GM12801 (cell line): ENCODE measurements at regions not wholly inside any gene's neighbourhood (a gene's known extent, or its start where the extent isn't known, plus 50 kb on each side); places are given as distances from the start of the nearest gene placed in this dataset.

Experiments
- CTCF ChIP-seq: IDR thresholded peaks from one replicate; pipeline ENCODE4 v1.5.1; 2011; ENCODE audit warnings: control low read depth; ENCODE audit not compliant: insufficient read length; ENCODE audit errors: extremely low read depth

- no peak for TF ChIP-seq CTCF
Measured at GRCh38 chr18:51757255-51757924, 559.9 kb upstream of the MEX3C start.

GRCh38 chr18:51762373-51762772 lies 564.9 kb upstream of the MEX3C start:
- no peak for TF ChIP-seq CTCF

- no peak for TF ChIP-seq CTCF
Measured at GRCh38 chr18:51765606-51766360, 568.3 kb upstream of the MEX3C start.

- TF ChIP-seq CTCF: no peak
Measured at GRCh38 chr18:51767293-51767692, 569.8 kb upstream of the MEX3C start.

- no peak for TF ChIP-seq CTCF
Measured at GRCh38 chr18:51778115-51778514, 561.9 kb upstream of the DCC start.

GRCh38 chr18:51789871-51790270 lies 550.1 kb upstream of the DCC start:
- no peak for TF ChIP-seq CTCF

GRCh38 chr18:51801514-51801913 lies 538.5 kb upstream of the DCC start:
- no peak for TF ChIP-seq CTCF
